ENCODE measurements at regions not wholly inside any gene's neighbourhood (a gene's known extent, or its start where the extent isn't known, plus 50 kb on each side); places are given as distances from the start of the nearest gene placed in this dataset.
A peak's percentile ranks its signal among the peaks of the same experiment; 100 is the strongest.

DNA sequence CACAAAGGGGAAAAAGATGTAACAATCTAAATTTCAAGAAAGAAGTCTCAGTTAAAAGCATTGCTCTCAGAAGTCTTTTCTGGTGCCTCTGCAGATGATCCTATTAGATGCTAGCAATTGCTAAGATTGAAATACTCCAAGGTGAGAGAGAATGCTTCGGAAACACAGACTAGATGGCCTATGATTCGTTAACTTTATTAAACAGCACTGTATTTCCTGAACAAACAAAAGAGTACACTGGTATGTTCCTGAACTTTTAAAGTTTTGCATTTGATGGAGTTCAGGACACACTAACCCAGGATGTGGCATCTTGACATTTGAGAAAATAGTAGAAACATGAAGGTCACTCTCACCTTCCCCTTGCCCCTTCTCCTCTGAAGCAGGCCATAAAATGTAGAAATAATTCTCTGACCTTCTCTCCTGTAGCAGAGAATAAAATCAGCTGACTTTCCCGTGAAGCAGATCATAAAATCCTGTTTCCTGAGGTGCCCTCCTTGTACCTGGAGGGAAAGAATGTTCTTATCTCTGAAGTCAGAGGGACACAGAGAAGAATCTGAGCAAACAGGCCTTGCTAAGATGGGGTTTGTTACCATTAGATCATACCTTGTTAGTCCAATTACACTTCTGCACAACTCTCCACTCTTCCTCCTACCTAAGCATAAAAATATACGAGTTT, 142.9 kb upstream of the USP25 start:
- Histone ChIP-seq H3K4me3 (no peak overlapping the region), H3K27me3 (no peaks in the 10 kb centered on the region), H3K9me3 (no peaks in the 10 kb centered on the region), H3K36me3 (no peaks in the 10 kb centered on the region), H3K4me1 (no peaks in the 10 kb centered on the region), H3K27ac (no peak overlapping the region)
- intact Hi-C loops (cut with DNase I) = no loop called here
- TF ChIP-seq POLR2A (IDR thresholded peaks at IDR 0.05) = no peak
- TF ChIP-seq CTCF (IDR thresholded peaks at IDR 0.05) = no peak
- no peak for TF ChIP-seq POLR2AphosphoS5 (IDR thresholded peaks at IDR 0.05; ENCODE audit: insufficient read depth in 1 of 2, low read depth in 1 of 2)
- no peak for DNase-seq (ENCODE audit: extremely low spot score in 2 of 2)

- Histone ChIP-seq H3K27ac (no peak overlapping the region), H3K36me3 (no peaks in the 10 kb centered on the region), H3K9me3 (no peaks in the 10 kb centered on the region), H3K4me1 (no peaks in the 10 kb centered on the region), H3K27me3 (no peaks in the 10 kb centered on the region), H3K4me3 (no peak overlapping the region)
- TF ChIP-seq POLR2AphosphoS5 (IDR thresholded peaks at IDR 0.05; ENCODE audit: insufficient read depth in 1 of 2, low read depth in 1 of 2) (no peak), CTCF (IDR thresholded peaks at IDR 0.05) (peak; percentile 27 to 61 (median 57))
- DNase-seq (ENCODE audit: extremely low spot score in 2 of 2) = no peak
- intact Hi-C loops (cut with DNase I) = no loop called here
Observed at GRCh38 chr21:15592271-15592860, 137.4 kb upstream of the USP25 start.

DNA sequence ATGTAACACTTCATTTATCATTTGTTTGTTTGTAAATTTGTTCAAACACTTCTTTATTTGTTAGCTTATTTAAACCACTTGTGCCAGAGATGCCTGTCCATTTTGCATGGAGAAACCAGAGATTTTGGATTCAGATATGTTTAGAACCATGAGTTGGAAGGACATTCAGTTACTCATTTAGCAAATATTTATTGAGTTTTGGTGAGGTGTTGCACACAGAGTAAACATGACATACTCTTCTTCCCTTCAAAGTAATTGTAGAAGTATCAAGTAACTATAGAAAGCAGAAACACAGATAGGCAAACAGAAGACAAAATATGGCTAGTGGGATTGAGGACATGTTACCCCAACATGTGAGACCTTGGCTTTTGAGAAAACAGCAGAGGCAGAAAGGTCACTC, 136.8 kb upstream of the USP25 start:
- Histone ChIP-seq H3K9me3 (no peaks in the 10 kb centered on the region), H3K36me3 (no peaks in the 10 kb centered on the region), H3K4me1 (no peaks in the 10 kb centered on the region), H3K27me3 (no peaks in the 10 kb centered on the region), H3K4me3 (no peak overlapping the region), H3K27ac (no peak overlapping the region)
- TF ChIP-seq POLR2A (IDR thresholded peaks at IDR 0.05) = no peak
- no peak for TF ChIP-seq POLR2AphosphoS5 (IDR thresholded peaks at IDR 0.05; ENCODE audit: insufficient read depth in 1 of 2, low read depth in 1 of 2)
- TF ChIP-seq CTCF (IDR thresholded peaks at IDR 0.05) = no peak
- intact Hi-C loops (cut with DNase I) = no loop called here
- no peak for DNase-seq (ENCODE audit: extremely low spot score in 2 of 2)

DNA sequence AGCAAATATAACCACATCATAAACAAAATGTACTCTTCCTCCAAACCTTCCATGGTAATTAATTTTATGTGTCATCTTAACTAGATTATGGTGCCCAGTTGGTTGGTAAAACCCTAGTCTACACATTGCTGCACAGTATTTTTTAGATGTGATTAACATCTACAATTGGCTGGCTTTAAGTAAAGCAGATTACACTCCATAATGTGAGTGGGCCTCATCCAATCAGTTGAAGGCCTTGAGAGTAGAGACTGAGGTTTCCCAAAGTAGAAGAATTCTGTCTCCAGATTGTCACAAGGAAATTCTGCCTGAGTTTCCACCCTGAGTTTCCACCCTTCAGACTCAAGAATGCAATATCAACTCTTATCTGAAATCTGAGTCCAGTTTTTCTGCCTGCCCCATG, 128.4 kb upstream of the USP25 start:
- no peak for TF ChIP-seq CTCF (IDR thresholded peaks at IDR 0.05)
- no peak for TF ChIP-seq POLR2A (IDR thresholded peaks at IDR 0.05)
- TF ChIP-seq POLR2AphosphoS5 (IDR thresholded peaks at IDR 0.05; ENCODE audit: insufficient read depth in 1 of 2, low read depth in 1 of 2) = no peak
- DNase-seq (ENCODE audit: extremely low spot score in 2 of 2) = no peak
- Histone ChIP-seq H3K4me1 (no peaks in the 10 kb centered on the region), H3K9me3 (no peaks in the 10 kb centered on the region), H3K36me3 (no peaks in the 10 kb centered on the region), H3K27me3 (no peaks in the 10 kb centered on the region), H3K4me3 (no peak overlapping the region), H3K27ac (no peak overlapping the region)
- intact Hi-C loops (cut with DNase I) = no loop called here

GRCh38 chr21:15604413-15604812, 125.4 kb upstream of the USP25 start:
- H3K27ac ChIP-seq = no peak overlapping the region
- TF ChIP-seq POLR2AphosphoS5 (IDR thresholded peaks at IDR 0.05; ENCODE audit: insufficient read depth in 1 of 2, low read depth in 1 of 2) = no peak
- TF ChIP-seq CTCF (IDR thresholded peaks at IDR 0.05) = no peak
- TF ChIP-seq POLR2A (IDR thresholded peaks at IDR 0.05) = no peak
- no peak overlapping the region for H3K4me3 ChIP-seq
- H3K27me3 ChIP-seq = no peaks in the 10 kb centered on the region
- H3K36me3 ChIP-seq = no peaks in the 10 kb centered on the region
- H3K9me3 ChIP-seq = no peaks in the 10 kb centered on the region
- intact Hi-C loops (cut with DNase I) = no loop called here
- DNase-seq (ENCODE audit: extremely low spot score in 2 of 2) = no peak
- no peaks in the 10 kb centered on the region for H3K4me1 ChIP-seq

Data from vagina (tissue), 2 donors.